Neural progenitor cell (in vitro differentiated cells): ENCODE measurements at regions not wholly inside any gene's neighbourhood (a gene's known extent, or its start where the extent isn't known, plus 50 kb on each side); places are given as distances from the start of the nearest gene placed in this dataset.

Experiments
- EZH2 ChIP-seq: fragments of 200-600 bp; sonication (generic); IDR thresholded peaks from 2 replicates; pipeline ENCODE4 v1.6.1; 2017; ENCODE audit warnings: antibody characterized with exemption, mild to moderate bottlenecking, moderate library complexity
- EZH2phosphoT487 ChIP-seq: fragments of 200-600 bp; sonication (generic); IDR thresholded peaks from 2 replicates; pipeline ENCODE4 v1.6.1; 2017; ENCODE audit warnings: antibody characterized with exemption
- TF ChIP-seq, protein P1 (sequence below): fragments of 200-600 bp; sonication (generic); IDR thresholded peaks from 2 replicates; pipeline ENCODE4 v1.5.1; 2017; ENCODE audit warnings: antibody characterized with exemption, mild to moderate bottlenecking

DNA sequence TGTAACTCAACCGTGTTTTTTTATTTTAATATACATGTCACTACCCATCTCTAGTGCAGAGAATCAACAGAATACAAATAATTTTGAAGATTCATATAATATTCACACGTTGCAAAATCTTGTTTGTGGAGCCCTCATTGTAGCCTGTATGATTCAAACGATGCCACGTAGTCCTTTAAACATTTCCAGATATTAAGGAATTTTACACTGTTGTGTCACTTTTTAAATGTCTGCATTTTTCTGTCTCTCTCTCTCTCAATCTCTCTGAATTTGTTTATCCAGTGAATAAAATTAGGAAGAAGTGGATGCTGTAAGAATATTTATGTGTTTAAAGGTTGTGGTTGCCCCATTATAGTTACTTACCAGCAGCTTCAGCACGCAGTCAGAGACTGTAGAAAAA lies 262.0 kb downstream of the PAX1 start:
- TF ChIP-seq EZH2phosphoT487 (no peak), EZH2 (no peak)
- TF ChIP-seq, protein P1, sequence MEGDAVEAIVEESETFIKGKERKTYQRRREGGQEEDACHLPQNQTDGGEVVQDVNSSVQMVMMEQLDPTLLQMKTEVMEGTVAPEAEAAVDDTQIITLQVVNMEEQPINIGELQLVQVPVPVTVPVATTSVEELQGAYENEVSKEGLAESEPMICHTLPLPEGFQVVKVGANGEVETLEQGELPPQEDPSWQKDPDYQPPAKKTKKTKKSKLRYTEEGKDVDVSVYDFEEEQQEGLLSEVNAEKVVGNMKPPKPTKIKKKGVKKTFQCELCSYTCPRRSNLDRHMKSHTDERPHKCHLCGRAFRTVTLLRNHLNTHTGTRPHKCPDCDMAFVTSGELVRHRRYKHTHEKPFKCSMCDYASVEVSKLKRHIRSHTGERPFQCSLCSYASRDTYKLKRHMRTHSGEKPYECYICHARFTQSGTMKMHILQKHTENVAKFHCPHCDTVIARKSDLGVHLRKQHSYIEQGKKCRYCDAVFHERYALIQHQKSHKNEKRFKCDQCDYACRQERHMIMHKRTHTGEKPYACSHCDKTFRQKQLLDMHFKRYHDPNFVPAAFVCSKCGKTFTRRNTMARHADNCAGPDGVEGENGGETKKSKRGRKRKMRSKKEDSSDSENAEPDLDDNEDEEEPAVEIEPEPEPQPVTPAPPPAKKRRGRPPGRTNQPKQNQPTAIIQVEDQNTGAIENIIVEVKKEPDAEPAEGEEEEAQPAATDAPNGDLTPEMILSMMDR: no peak
